Right lobe of liver (tissue), 4 donors: ENCODE measurements at regions not wholly inside any gene's neighbourhood (a gene's known extent, or its start where the extent isn't known, plus 50 kb on each side); places are given as distances from the start of the nearest gene placed in this dataset.

Experiments used
- CTCF ChIP-seq, 4 donors: fragments of 200-600 bp in 3 of 4; fragments of 450-650 bp in 1 of 4; IDR thresholded peaks; one replicate each; pipeline versions ENCODE4 v1.5.1 to v1.8.0; 2016 to 2022; ENCODE audit warnings: antibody characterized with exemption in 4 of 4, mild to moderate bottlenecking in 2 of 4
- POLR2A ChIP-seq: fragments of 450-650 bp; IDR thresholded peaks from one replicate; pipeline ENCODE4 v1.6.1; 2017; ENCODE audit warnings: antibody characterized with exemption, mild to moderate bottlenecking
- donor health status: DM: no; HTN: no; CAD: no.
- donor health status: DM: no; HTN: no; CAD: no.
- donor health status: DM: no; HTN: yes; CAD: no.

- no peak for TF ChIP-seq CTCF (IDR thresholded peaks at IDR 0.05)
- TF ChIP-seq POLR2A: no peak
Observed at GRCh38 chr12:75660107-75660530, 148.7 kb upstream of the KRR1 start.
